Activated naive CD4-positive, alpha-beta T cell treated with anti-CD3 and anti-CD28 coated beads, Interleukin-2, amount 10 ng/mL, durations not matched to agents 7 days and 5 days (primary cell): ENCODE measurements at regions not wholly inside any gene's neighbourhood (a gene's known extent, or its start where the extent isn't known, plus 50 kb on each side); places are given as distances from the start of the nearest gene placed in this dataset.
"Not testable (repeated sequence)": the region's sequence is repeated elsewhere in the genome, so short reads cannot be mapped to it uniquely, and the experiment has no call there.

Experiments used
- CTCF ChIA-PET: fragments of 350-600 bp; sonication (Branson Sonifier 250); formaldehyde crosslinking; loops from one replicate; lab custom pipeline; 2021; ENCODE audit warnings: antibody characterized with exemption; lab: Charles Lee
- DNase-seq: peaks from one replicate; pipeline ENCODE4 v3.0.0-alpha.2; 2020
- H3K27ac Mint-ChIP-seq: one replicate; pipeline ENCODE4 v1.8.0; 2021; ENCODE audit warnings: mild to moderate bottlenecking, moderate library complexity, mixed read lengths
- H3K27me3 Mint-ChIP-seq: one replicate; pipeline ENCODE4 v1.8.0; 2021; ENCODE audit warnings: mild to moderate bottlenecking, mixed read lengths
- H3K36me3 Mint-ChIP-seq: one replicate; pipeline ENCODE4 v1.8.0; 2021; ENCODE audit warnings: mixed read lengths
- H3K4me1 Mint-ChIP-seq: one replicate; pipeline ENCODE4 v1.8.0; 2021; ENCODE audit warnings: mixed read lengths
- H3K4me3 Mint-ChIP-seq: one replicate; pipeline ENCODE4 v1.8.0; 2021; ENCODE audit warnings: mild to moderate bottlenecking, moderate library complexity, mixed read lengths
- H3K9me3 Mint-ChIP-seq: one replicate; pipeline ENCODE4 v1.8.0; 2021; ENCODE audit warnings: mixed read lengths

- H3K4me3 Mint-ChIP-seq = no peak overlapping the region
- H3K9me3 Mint-ChIP-seq = no peaks in the 10 kb centered on the region
- peaks cover 12% of the 10 kb centered on the region for H3K4me1 Mint-ChIP-seq
- DNase-seq = no peak
- H3K36me3 Mint-ChIP-seq = no peaks in the 10 kb centered on the region
- H3K27me3 Mint-ChIP-seq = no peaks in the 10 kb centered on the region
- no peak overlapping the region for H3K27ac Mint-ChIP-seq
- CTCF ChIA-PET = no interaction called here
Observed at GRCh38 chr4:26229974-26230373, 90.8 kb upstream of the RBPJ start.

GRCh38 chr4:26233350-26233749 lies 87.5 kb upstream of the RBPJ start:
- H3K4me3 Mint-ChIP-seq = no peak overlapping the region
- peaks cover 1% of the 10 kb centered on the region for H3K9me3 Mint-ChIP-seq
- H3K4me1 Mint-ChIP-seq = peaks cover 12% of the 10 kb centered on the region
- no peak for DNase-seq
- no peak overlapping the region for H3K27ac Mint-ChIP-seq
- H3K27me3 Mint-ChIP-seq = no peaks in the 10 kb centered on the region
- CTCF ChIA-PET = interaction anchor here (1.0 kb wide), 2 partner anchors 151 to 173 kb away, joined by 3 to 4 read pairs; no protein-coding TSS in a partner anchor
- no peaks in the 10 kb centered on the region for H3K36me3 Mint-ChIP-seq

GRCh38 chr4:26235500-26235899 lies 85.3 kb upstream of the RBPJ start:
- peaks cover 12% of the 10 kb centered on the region for H3K4me1 Mint-ChIP-seq
- no peaks in the 10 kb centered on the region for H3K27me3 Mint-ChIP-seq
- no peak overlapping the region for H3K27ac Mint-ChIP-seq
- CTCF ChIA-PET = interaction anchor here (0.9 kb wide), 1 partner anchor 247 kb away, joined by 3 read pairs; no protein-coding TSS in a partner anchor
- no peak overlapping the region for H3K4me3 Mint-ChIP-seq
- peaks cover 1% of the 10 kb centered on the region for H3K9me3 Mint-ChIP-seq
- DNase-seq = no peak
- H3K36me3 Mint-ChIP-seq = no peaks in the 10 kb centered on the region

GRCh38 chr4:26237916-26238315 lies 82.9 kb upstream of the RBPJ start:
- DNase-seq = no peak
- H3K4me1 Mint-ChIP-seq = peaks cover 12% of the 10 kb centered on the region
- H3K27ac Mint-ChIP-seq = no peak overlapping the region
- CTCF ChIA-PET = no interaction called here
- no peak overlapping the region for H3K4me3 Mint-ChIP-seq
- no peaks in the 10 kb centered on the region for H3K36me3 Mint-ChIP-seq
- peaks cover 1% of the 10 kb centered on the region for H3K9me3 Mint-ChIP-seq
- H3K27me3 Mint-ChIP-seq = no peaks in the 10 kb centered on the region

- DNase-seq = no peak
- Mint-ChIP-seq H3K4me3 (no peak overlapping the region), H3K9me3 (peaks cover 1% of the 10 kb centered on the region), H3K27me3 (no peaks in the 10 kb centered on the region), H3K27ac (no peak overlapping the region), H3K36me3 (no peaks in the 10 kb centered on the region), H3K4me1 (peaks cover 10% of the 10 kb centered on the region)
- CTCF ChIA-PET = no interaction called here
Observed at GRCh38 chr4:26238426-26238777, 82.4 kb upstream of the RBPJ start.

GRCh38 chr4:26238778-26239679 lies 81.8 kb upstream of the RBPJ start:
- Mint-ChIP-seq H3K4me3 (no peak overlapping the region), H3K27ac (no peak overlapping the region), H3K9me3 (peaks cover 1% of the 10 kb centered on the region), H3K36me3 (no peaks in the 10 kb centered on the region), H3K27me3 (no peaks in the 10 kb centered on the region), H3K4me1 (peaks cover 3% of the 10 kb centered on the region)
- CTCF ChIA-PET = no interaction called here
- no peak for DNase-seq

GRCh38 chr4:26239801-26240200 lies 81.0 kb upstream of the RBPJ start:
- no peak for DNase-seq
- no peak overlapping the region for H3K27ac Mint-ChIP-seq
- H3K36me3 Mint-ChIP-seq = no peaks in the 10 kb centered on the region
- H3K4me1 Mint-ChIP-seq = no peaks in the 10 kb centered on the region
- no peaks in the 10 kb centered on the region for H3K27me3 Mint-ChIP-seq
- no peak overlapping the region for H3K4me3 Mint-ChIP-seq
- H3K9me3 Mint-ChIP-seq = peaks cover 1% of the 10 kb centered on the region
- CTCF ChIA-PET = no interaction called here

GRCh38 chr4:26241179-26241578 lies 79.6 kb upstream of the RBPJ start:
- H3K4me3 Mint-ChIP-seq = no peak overlapping the region
- no peak overlapping the region for H3K27ac Mint-ChIP-seq

GRCh38 chr4:26242451-26242850 lies 78.4 kb upstream of the RBPJ start:
- no peaks in the 10 kb centered on the region for H3K27me3 Mint-ChIP-seq
- no peak overlapping the region for H3K27ac Mint-ChIP-seq
- no peak for DNase-seq
- CTCF ChIA-PET = no interaction called here
- H3K4me1 Mint-ChIP-seq = no peaks in the 10 kb centered on the region
- H3K4me3 Mint-ChIP-seq = no peak overlapping the region
- no peaks in the 10 kb centered on the region for H3K9me3 Mint-ChIP-seq
- H3K36me3 Mint-ChIP-seq = no peaks in the 10 kb centered on the region

More at GRCh38 chr4:26241179-26241578, 79.6 kb upstream of the RBPJ start:
- Mint-ChIP-seq H3K36me3 (no peaks in the 10 kb centered on the region), H3K27me3 (no peaks in the 10 kb centered on the region), H3K4me1 (no peaks in the 10 kb centered on the region), H3K9me3 (no peaks in the 10 kb centered on the region)
- no peak for DNase-seq
- CTCF ChIA-PET = no interaction called here

- H3K4me3 Mint-ChIP-seq, H3K36me3 Mint-ChIP-seq, H3K4me1 Mint-ChIP-seq, H3K27ac Mint-ChIP-seq, H3K9me3 Mint-ChIP-seq, H3K27me3 Mint-ChIP-seq, DNase-seq, CTCF ChIA-PET: not testable (repeated sequence)
Observed at GRCh38 chr4:26244138-26244537, 76.7 kb upstream of the RBPJ start.

- Mint-ChIP-seq H3K27me3 (no peaks in the 10 kb centered on the region), H3K4me3 (no peak overlapping the region), H3K4me1 (no peaks in the 10 kb centered on the region), H3K36me3 (no peaks in the 10 kb centered on the region), H3K9me3 (no peaks in the 10 kb centered on the region), H3K27ac (no peak overlapping the region)
- DNase-seq = no peak
- CTCF ChIA-PET = no interaction called here
Observed at GRCh38 chr4:26248647-26249046, 72.2 kb upstream of the RBPJ start.

- Mint-ChIP-seq H3K4me1 (no peaks in the 10 kb centered on the region), H3K27ac (no peak overlapping the region), H3K36me3 (no peaks in the 10 kb centered on the region), H3K27me3 (no peaks in the 10 kb centered on the region), H3K4me3 (no peak overlapping the region), H3K9me3 (no peaks in the 10 kb centered on the region)
- CTCF ChIA-PET = no interaction called here
- no peak for DNase-seq
Observed at GRCh38 chr4:26252349-26253025, 68.3 kb upstream of the RBPJ start.

- Mint-ChIP-seq H3K36me3 (no peaks in the 10 kb centered on the region), H3K27ac (no peak overlapping the region), H3K4me1 (no peaks in the 10 kb centered on the region), H3K27me3 (no peaks in the 10 kb centered on the region), H3K9me3 (no peaks in the 10 kb centered on the region), H3K4me3 (no peak overlapping the region)
- CTCF ChIA-PET = interaction anchor here (0.6 kb wide), 1 partner anchor 46 kb away, joined by 3 read pairs; no protein-coding TSS in a partner anchor
- DNase-seq = no peak
Observed at GRCh38 chr4:26253968-26254367, 66.8 kb upstream of the RBPJ start.

GRCh38 chr4:26255989-26256388 lies 64.8 kb upstream of the RBPJ start:
- H3K27me3 Mint-ChIP-seq = no peaks in the 10 kb centered on the region
- no peak for DNase-seq
- H3K4me1 Mint-ChIP-seq = no peaks in the 10 kb centered on the region
- H3K36me3 Mint-ChIP-seq = no peaks in the 10 kb centered on the region
- H3K9me3 Mint-ChIP-seq = peaks cover 2% of the 10 kb centered on the region
- H3K27ac Mint-ChIP-seq = no peak overlapping the region
- no peak overlapping the region for H3K4me3 Mint-ChIP-seq
- CTCF ChIA-PET = no interaction called here

- H3K36me3 Mint-ChIP-seq, CTCF ChIA-PET, H3K27ac Mint-ChIP-seq, H3K4me3 Mint-ChIP-seq, H3K9me3 Mint-ChIP-seq, H3K27me3 Mint-ChIP-seq, DNase-seq, H3K4me1 Mint-ChIP-seq: not testable (repeated sequence)
Observed at GRCh38 chr4:26257444-26257843, 63.4 kb upstream of the RBPJ start.
